Activated naive CD8-positive, alpha-beta T cell treated with anti-CD3 and anti-CD28 coated beads, Interleukin-2, amount 50 U/mL, for 24 hours (primary cell): ENCODE measurements at regions not wholly inside any gene's neighbourhood (a gene's known extent, or its start where the extent isn't known, plus 50 kb on each side); places are given as distances from the start of the nearest gene placed in this dataset.
"Not testable (repeated sequence)": the region's sequence is repeated elsewhere in the genome, so short reads cannot be mapped to it uniquely, and the experiment has no call there.

Source experiments
- ATAC-seq: fragments of 150-1000 bp; cut with Tn5 transposase; one replicate; pipeline ENCODE4 v1.10.0; 2021
- DNase-seq: peaks from one replicate; pipeline ENCODE4 v3.0.0; 2021
- H3K27ac Mint-ChIP-seq: one replicate; pipeline ENCODE4 v1.8.0; 2021; ENCODE audit warnings: mild to moderate bottlenecking, mixed read lengths
- H3K27me3 Mint-ChIP-seq: one replicate; pipeline ENCODE4 v1.8.0; 2021; ENCODE audit warnings: mixed read lengths
- H3K36me3 Mint-ChIP-seq: one replicate; pipeline ENCODE4 v1.8.0; 2021; ENCODE audit warnings: low read depth, mixed read lengths
- H3K4me1 Mint-ChIP-seq: one replicate; pipeline ENCODE4 v1.8.0; 2021; ENCODE audit warnings: mixed read lengths
- H3K4me3 Mint-ChIP-seq: one replicate; pipeline ENCODE4 v1.8.0; 2021; ENCODE audit warnings: mild to moderate bottlenecking, moderate library complexity, mixed read lengths
- H3K9me3 Mint-ChIP-seq: one replicate; pipeline ENCODE4 v1.8.0; 2021; ENCODE audit warnings: mixed read lengths

DNA sequence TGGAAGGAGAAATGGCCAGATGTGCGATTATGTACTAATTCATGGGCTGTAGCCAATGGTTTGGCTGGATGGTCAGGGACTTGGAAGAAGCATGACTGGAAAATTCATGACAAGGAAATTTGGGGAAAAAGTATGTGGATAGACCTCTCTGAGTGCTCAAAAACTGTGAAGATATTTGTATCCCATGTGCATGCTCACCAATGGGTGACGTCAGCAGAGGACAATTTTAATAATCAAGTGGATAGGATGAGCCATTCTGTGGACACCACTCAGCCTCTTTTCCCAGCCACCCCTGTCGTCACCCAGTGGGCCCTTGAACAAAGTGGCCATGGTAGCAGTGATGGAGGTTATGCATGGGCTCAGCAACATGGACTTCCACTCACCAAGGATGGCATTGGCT lies 490.9 kb upstream of the CBLB start:
- Mint-ChIP-seq H3K27me3 (no peaks in the 10 kb centered on the region), H3K9me3 (peaks cover 30% of the 10 kb centered on the region), H3K36me3 (no peaks in the 10 kb centered on the region), H3K27ac (no peak overlapping the region), H3K4me3 (no peak overlapping the region), H3K4me1 (peaks cover 10% of the 10 kb centered on the region)
- DNase-seq (no peak), ATAC-seq (no peak)

DNA sequence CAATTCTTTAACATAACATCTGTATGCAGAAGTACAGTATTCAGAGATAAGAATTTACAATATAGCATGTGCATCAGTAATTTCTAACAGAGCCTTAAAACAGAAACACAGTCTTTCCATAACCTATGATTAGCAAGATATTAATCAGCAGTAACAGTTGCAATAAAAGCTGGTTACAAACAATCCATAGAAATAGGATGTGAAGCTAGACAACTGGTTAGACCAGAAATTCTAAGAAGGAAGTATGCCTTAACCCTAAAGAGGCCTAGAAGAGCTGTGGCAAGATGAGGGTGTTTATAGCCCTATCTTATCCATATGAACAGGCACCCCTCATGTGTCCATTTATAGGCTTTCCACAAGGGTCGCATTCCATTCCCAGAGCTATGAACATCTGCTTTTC lies 492.1 kb upstream of the CBLB start:
- not testable (repeated sequence) for ATAC-seq, H3K4me3 Mint-ChIP-seq, H3K27ac Mint-ChIP-seq, DNase-seq, H3K27me3 Mint-ChIP-seq, H3K36me3 Mint-ChIP-seq
- H3K4me1 Mint-ChIP-seq: peaks cover 14% of the 10 kb centered on the region
- peaks cover 28% of the 10 kb centered on the region for H3K9me3 Mint-ChIP-seq

DNA sequence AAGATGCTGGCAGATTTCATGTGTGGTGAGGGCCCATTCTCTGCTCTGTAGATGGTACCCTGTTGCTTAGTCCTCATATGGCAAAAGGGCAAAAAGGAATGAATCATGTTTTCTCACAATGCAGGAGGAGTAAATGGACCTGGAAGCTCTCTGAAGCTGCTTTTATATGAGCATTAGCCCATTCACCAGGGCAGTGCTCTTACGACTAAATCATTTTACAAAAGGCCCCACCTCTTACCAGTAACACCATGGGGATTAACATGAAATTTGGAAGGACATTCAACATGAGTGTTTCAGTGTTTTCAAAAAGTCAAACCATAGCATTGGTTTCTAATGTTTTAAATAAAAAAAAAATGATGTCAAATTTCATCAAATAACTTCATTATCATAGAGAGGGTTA lies 495.7 kb upstream of the CBLB start:
- DNase-seq (no peak), ATAC-seq (no peak)
- no peak overlapping the region for H3K27ac Mint-ChIP-seq
- H3K9me3 Mint-ChIP-seq: peaks cover 18% of the 10 kb centered on the region
- H3K4me3 Mint-ChIP-seq: no peak overlapping the region
- H3K27me3 Mint-ChIP-seq: no peaks in the 10 kb centered on the region
- H3K36me3 Mint-ChIP-seq: no peaks in the 10 kb centered on the region
- H3K4me1 Mint-ChIP-seq: peaks cover 9% of the 10 kb centered on the region

DNA sequence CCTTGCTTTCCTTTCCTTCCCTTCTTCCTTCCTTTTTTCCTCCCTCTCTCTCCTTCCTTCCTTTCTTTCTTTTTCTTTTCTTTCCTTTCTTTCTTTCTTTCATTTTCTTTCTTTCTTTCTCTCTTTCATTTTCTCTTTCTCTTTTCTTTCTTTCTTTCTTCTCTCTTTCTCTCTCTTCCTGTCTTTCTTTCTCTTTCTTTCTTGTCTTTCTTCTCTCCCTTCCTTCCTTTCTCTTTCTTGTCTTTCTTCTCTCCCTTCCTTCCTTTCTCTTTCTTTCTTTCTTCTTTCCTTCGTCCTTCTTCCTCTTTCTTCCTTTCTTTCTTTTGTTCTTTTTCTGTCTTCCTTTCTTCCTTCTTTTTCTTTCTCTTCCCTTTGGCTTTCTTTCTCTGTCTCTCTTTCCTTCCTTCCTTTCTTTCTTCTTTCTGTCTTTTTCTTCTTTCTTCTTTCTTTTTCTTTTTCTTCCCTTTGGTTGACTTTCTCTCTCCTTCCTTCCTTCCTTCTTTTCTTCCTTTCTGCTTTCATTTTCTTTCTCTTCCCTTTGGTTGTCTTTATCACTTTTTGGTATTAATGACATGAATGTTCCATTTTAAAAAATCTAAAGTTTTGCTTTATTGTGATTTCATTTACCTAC lies 496.4 kb upstream of the CBLB start:
- peaks cover 9% of the 10 kb centered on the region for H3K4me1 Mint-ChIP-seq
- ATAC-seq (no peak), DNase-seq (no peak)
- no peaks in the 10 kb centered on the region for H3K36me3 Mint-ChIP-seq
- H3K27ac Mint-ChIP-seq: peak overlapping the region; percentile 56
- no peaks in the 10 kb centered on the region for H3K27me3 Mint-ChIP-seq
- peak overlapping the region; percentile 1 for H3K4me3 Mint-ChIP-seq
- H3K9me3 Mint-ChIP-seq: peaks cover 15% of the 10 kb centered on the region

DNA sequence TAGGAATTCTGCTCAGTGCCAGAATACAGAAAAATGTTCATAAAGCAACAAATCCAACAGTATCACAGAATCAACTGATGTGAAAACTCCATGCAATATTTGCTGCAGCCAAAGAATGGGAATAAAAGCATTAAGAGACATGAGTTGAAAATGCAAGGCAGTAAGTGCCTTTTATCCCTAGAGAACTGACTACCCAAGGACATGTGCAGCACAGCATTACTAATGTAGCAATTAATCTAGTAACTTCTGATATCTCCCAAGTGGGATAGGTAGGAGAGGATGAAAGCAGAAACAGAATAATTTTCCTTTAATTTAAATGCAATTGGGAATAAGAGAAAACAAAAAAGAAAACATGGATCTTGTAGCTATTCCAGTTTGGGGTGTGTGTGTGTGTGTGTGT lies 497.5 kb upstream of the CBLB start:
- Mint-ChIP-seq H3K4me3 (no peak overlapping the region), H3K4me1 (peaks cover 9% of the 10 kb centered on the region), H3K9me3 (peaks cover 15% of the 10 kb centered on the region), H3K27ac (no peak overlapping the region), H3K27me3 (no peaks in the 10 kb centered on the region), H3K36me3 (no peaks in the 10 kb centered on the region)
- ATAC-seq (no peak), DNase-seq (no peak)

DNA sequence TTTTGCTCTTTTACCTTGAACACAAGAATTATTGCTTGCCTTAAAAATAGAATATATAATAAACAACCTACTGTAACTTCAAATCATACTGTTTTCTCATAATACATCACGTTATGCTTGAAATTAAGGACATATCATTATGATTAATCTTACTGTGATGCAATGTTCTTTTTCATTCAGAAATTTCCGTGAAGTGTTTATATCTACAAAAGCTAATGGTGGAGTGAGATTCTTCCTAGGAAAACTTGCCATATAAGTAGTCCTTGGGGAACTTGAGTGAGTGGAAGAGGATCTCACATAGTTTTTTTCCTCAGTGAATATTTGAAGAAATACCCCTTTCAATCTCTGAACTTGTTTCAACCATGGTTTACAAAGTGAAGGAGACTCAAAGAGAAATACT lies 498.7 kb upstream of the CBLB start:
- H3K9me3 Mint-ChIP-seq: peaks cover 7% of the 10 kb centered on the region
- no peak for DNase-seq
- no peak for ATAC-seq
- no peak overlapping the region for H3K27ac Mint-ChIP-seq
- H3K4me3 Mint-ChIP-seq: no peak overlapping the region
- H3K36me3 Mint-ChIP-seq: no peaks in the 10 kb centered on the region
- H3K4me1 Mint-ChIP-seq: peaks cover 9% of the 10 kb centered on the region
- no peaks in the 10 kb centered on the region for H3K27me3 Mint-ChIP-seq

DNA sequence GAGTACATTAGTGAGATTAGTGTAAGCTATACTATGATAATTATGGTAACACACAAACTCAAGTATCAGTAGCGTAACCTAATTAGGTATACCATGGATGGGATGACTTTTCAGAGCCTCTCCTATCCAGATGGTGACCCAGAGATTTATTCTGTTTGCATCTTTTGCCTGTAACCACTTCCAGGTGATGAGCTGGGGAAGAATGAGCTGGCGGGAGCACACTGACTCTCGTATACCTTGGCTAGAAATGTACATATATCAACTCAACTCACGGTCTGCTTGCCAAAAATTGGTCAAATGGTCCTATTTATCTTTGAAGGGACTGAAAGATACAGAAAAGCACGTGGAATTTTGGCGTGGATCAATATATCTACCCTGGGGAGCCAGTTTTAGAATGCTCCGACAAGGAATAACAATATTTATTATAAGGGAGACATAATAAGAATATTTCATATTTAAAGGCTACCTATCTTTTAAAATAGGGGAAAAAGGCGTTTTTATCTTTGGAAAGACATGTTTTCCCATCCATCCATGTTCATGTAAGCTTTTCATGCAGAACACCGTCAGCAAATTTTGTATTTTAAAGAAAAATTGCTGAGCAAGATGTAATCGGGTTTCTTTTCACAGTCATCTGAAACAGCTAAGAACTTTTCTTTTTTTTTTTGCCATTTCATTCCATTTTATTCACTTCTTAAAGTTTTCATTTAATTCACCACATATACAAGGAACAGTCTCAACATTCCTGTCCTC lies 502.6 kb upstream of the CBLB start:
- no peaks in the 10 kb centered on the region for H3K27me3 Mint-ChIP-seq
- DNase-seq (no peak), ATAC-seq (no peak)
- no peak overlapping the region for H3K27ac Mint-ChIP-seq
- no peaks in the 10 kb centered on the region for H3K4me1 Mint-ChIP-seq
- H3K9me3 Mint-ChIP-seq: no peaks in the 10 kb centered on the region
- no peaks in the 10 kb centered on the region for H3K36me3 Mint-ChIP-seq
- no peak overlapping the region for H3K4me3 Mint-ChIP-seq

DNA sequence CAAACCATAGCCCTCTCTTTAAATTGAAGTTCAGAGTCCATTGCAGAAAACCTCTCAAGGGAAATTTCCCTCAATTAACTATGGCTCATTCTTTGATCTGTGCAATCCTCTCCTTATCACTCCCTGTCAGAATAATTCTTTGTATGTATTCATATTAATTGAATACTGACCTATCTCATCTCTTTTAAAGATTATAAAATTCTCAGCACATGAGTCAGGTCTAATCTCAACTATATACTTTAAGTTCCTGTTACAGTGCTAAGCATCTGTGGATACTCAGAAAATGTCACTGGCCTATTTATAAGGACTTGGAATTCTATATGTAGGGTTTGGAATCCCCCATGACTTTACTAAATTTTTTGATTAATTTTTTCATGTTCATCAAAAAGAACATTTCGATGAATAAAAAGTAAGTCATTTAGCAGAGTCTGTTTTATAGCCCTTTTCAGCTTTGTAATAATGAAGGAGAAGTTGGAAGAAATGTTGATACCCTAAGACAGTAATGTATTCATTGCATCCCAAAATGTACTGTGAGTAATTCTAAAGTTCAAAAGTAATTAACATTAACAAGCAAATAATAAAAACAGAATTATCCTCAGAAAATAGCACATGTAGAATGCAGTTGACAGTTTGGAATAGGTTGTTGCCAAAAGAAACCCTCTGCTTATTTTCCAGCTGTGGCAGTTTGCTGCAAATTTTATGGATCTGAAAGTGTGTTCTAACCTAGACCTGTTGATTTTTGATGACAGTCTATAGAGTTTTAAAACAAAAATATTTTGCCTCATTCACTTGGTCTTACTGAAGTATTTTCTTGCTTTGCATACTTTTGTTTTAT lies 503.4 kb upstream of the CBLB start:
- Mint-ChIP-seq H3K4me3 (no peak overlapping the region), H3K36me3 (no peaks in the 10 kb centered on the region), H3K9me3 (no peaks in the 10 kb centered on the region), H3K4me1 (no peaks in the 10 kb centered on the region), H3K27me3 (no peaks in the 10 kb centered on the region), H3K27ac (no peak overlapping the region)
- ATAC-seq (no peak), DNase-seq (no peak)

DNA sequence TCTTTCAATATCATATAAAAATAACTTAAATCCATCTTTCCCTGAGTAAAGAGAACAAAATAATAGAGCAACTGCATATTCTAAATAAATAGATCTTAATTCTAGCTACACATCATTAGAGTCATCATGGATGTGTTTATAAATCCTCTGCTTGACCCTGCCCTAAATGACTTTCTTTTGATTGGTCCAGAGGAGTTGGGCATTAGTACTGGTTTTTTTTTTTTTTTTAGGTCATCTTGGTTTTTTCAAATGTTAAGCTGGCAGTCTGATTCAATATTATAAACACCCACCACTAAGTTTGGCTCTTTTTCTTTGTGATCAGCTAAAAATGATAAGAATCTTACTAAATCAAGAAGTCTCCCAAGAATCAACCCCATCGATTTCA lies 504.0 kb upstream of the CBLB start:
- ATAC-seq: no peak
- H3K27me3 Mint-ChIP-seq: no peaks in the 10 kb centered on the region
- no peak for DNase-seq
- H3K9me3 Mint-ChIP-seq: no peaks in the 10 kb centered on the region
- no peak overlapping the region for H3K4me3 Mint-ChIP-seq
- H3K4me1 Mint-ChIP-seq: no peaks in the 10 kb centered on the region
- no peaks in the 10 kb centered on the region for H3K36me3 Mint-ChIP-seq
- no peak overlapping the region for H3K27ac Mint-ChIP-seq

DNA sequence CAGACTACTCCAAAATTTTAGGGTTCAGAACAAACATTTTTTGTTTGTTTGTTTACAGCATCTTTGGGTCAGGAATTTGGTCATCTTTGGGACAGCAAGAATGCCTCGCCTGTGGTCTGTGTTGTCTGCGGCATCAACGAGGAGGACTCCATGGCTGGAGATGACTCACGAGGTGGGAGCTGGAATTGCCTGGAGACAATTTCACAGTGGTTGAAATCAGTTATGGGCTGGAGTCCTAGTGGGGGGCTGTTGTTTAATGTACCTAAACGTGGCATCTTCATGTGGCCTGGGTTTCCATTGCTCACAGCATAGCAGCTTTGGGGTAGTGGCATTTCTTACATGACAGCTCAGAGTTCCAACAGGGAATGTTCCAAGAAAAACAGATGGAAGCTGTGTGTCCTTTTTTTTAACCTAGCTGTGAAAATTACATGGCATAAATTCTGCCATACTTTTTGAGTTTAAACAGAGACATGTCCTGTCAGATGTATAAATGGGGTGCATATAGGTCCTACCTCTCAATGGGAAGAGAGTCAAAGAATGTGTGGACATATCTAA lies 507.3 kb upstream of the CBLB start:
- Mint-ChIP-seq H3K4me1 (no peaks in the 10 kb centered on the region), H3K9me3 (no peaks in the 10 kb centered on the region), H3K27me3 (no peaks in the 10 kb centered on the region), H3K27ac (no peak overlapping the region), H3K36me3 (no peaks in the 10 kb centered on the region), H3K4me3 (no peak overlapping the region)
- DNase-seq: no peak
- no peak for ATAC-seq

DNA sequence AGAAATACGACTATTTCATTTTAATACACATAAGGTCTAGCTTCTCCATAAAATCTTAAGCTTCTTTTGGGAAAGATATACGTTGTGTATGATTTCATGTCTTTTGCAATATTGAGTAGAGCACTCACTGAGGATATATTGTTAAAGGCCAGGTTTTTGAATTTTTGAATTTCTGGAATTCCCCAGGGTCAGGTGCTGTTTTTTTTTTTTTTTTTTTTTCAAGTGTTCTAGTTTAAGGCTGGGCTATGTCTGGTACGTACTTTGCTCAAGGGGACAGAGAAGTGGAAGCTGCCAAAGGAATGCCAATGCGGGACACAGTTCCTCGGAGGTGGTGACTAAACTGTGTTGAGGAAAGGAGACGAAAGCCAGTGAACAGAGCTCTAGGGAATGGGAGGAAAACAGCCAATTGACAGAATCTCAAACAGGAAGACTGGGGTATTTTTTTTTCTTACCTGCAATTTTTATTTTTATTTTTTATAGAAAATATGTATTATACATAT lies 510.5 kb upstream of the CBLB start:
- H3K36me3 Mint-ChIP-seq: no peaks in the 10 kb centered on the region
- H3K27me3 Mint-ChIP-seq: no peaks in the 10 kb centered on the region
- ATAC-seq: no peak
- H3K4me1 Mint-ChIP-seq: no peaks in the 10 kb centered on the region
- H3K9me3 Mint-ChIP-seq: no peaks in the 10 kb centered on the region
- no peak overlapping the region for H3K4me3 Mint-ChIP-seq
- H3K27ac Mint-ChIP-seq: no peak overlapping the region
- DNase-seq: no peak

DNA sequence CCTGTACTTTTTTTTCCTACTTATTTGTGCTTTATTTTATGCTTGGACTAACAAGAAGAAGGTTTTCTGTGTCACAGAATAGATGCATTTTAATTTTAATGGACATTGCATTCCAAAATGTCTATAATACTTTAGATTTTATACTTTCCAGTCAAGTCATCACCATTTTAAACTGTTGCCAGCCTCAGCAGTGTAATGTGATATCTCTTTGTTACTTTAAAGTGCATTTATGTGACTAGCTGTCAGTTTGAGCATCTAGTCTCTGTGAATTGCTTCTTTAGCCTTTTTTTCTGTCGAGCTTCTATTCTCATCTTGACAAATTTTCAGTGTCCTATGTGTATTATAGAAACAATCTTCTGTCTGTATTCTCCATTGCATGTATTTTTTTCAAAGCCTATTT lies 511.4 kb upstream of the CBLB start:
- DNase-seq: no peak
- no peak overlapping the region for H3K4me3 Mint-ChIP-seq
- no peak for ATAC-seq
- H3K9me3 Mint-ChIP-seq: no peaks in the 10 kb centered on the region
- H3K36me3 Mint-ChIP-seq: no peaks in the 10 kb centered on the region
- no peak overlapping the region for H3K27ac Mint-ChIP-seq
- no peaks in the 10 kb centered on the region for H3K27me3 Mint-ChIP-seq
- no peaks in the 10 kb centered on the region for H3K4me1 Mint-ChIP-seq

DNA sequence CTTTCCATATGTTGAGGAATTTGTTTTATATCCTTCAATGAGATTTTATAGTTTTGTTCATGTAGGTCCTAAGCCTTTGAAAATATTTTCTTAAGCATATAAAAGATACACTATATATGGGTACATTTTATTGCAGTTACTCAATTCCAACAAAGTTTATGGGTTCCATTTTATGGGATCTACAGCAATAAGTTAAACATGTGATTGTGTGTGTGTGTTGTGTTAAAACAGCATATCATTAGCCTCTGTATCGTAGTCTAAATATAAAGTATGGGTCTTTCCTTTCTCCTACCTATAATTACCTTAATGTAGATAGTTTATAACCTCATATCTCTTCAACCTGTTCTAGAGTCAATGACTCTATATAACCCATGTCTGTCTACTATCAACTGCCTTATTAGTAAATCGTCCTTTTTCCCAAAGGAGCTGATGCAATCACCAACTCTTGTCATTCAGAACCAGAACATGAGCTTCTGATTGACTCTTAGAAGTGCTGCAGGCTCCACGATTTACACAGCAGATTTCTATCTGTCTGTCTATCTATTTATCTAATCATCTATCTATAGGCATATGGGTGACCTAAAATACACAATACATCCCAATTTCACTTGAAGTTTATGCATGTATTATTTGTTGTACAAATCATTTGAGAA lies 512.6 kb upstream of the CBLB start:
- ATAC-seq (no peak), DNase-seq (no peak)
- peaks cover 8% of the 10 kb centered on the region for H3K4me1 Mint-ChIP-seq
- no peak overlapping the region for H3K27ac Mint-ChIP-seq
- no peak overlapping the region for H3K4me3 Mint-ChIP-seq
- H3K9me3 Mint-ChIP-seq: peaks cover 4% of the 10 kb centered on the region
- H3K27me3 Mint-ChIP-seq: no peaks in the 10 kb centered on the region
- H3K36me3 Mint-ChIP-seq: no peaks in the 10 kb centered on the region

DNA sequence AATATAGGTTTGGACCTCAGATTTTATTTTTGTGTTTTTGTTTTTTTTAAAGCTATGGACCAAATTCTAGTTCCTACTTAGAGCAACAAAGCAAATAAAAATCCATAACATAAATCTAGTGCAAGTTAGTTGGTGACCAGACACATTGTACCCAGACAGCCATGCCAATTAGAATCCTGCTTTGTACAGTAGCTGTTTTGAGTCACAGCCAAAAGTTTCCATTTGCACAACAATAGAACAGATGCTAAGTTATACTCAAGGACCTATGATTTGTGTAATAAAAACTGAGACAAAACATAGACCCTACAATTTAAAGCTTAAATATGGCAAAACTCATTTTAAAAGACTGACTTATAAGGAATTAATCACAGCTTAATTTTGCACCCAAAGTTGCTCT lies 513.1 kb upstream of the CBLB start:
- no peaks in the 10 kb centered on the region for H3K27me3 Mint-ChIP-seq
- DNase-seq (no peak), ATAC-seq (no peak)
- no peaks in the 10 kb centered on the region for H3K36me3 Mint-ChIP-seq
- H3K9me3 Mint-ChIP-seq: peaks cover 4% of the 10 kb centered on the region
- H3K4me3 Mint-ChIP-seq: no peak overlapping the region
- H3K4me1 Mint-ChIP-seq: peaks cover 8% of the 10 kb centered on the region
- H3K27ac Mint-ChIP-seq: no peak overlapping the region
